ENCODE measurements at regions not wholly inside any gene's neighbourhood (a gene's known extent, or its start where the extent isn't known, plus 50 kb on each side); places are given as distances from the start of the nearest gene placed in this dataset.

DNA sequence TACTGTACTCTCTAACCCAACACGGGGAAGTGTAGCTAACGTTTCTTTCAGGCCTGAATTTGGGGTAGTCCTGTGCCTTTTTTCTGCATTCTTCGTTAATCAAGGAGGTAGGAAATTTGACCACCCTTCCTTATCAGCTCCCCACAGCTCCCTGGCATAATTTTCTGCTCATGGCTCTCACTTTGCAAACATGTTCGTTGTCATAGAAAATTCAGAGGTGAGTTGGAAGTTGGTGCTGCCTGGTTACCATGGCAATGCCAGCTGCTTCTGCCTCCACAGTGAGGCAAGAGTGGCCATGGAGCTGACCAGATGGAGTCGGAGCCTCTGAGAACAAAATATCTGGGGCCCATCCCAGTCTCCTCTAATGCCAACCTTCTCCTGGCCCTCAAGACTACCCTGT, 116.6 kb upstream of the BOD1 start:
- H3K56ac ChIP-seq (ENCODE audit: insufficient read length, low read depth, low read length) = no peak overlapping the region
- H2AFZ ChIP-seq (ENCODE audit: low read length) = no peak overlapping the region
- no peak overlapping the region for H2BK120ac ChIP-seq (ENCODE audit: low read depth, low read length, poor library complexity, severe bottlenecking)

More for the DNA sequence above, 116.6 kb upstream of the BOD1 start:
- H3K4me3 Mint-ChIP-seq = no peak overlapping the region
- Histone ChIP-seq H3K14ac (ENCODE audit: insufficient read depth, low read length) (no peak overlapping the region), H3K4me2 (ENCODE audit: insufficient read depth, insufficient read length, low read length) (no peak overlapping the region), H3K23ac (ENCODE audit: insufficient read length, low read depth, low read length) (no peak overlapping the region), H4K91ac (ENCODE audit: insufficient read length, low read depth, low read length) (no peak overlapping the region), H3K4ac (ENCODE audit: low read depth, low read length) (no peak overlapping the region), H2BK15ac (ENCODE audit: low read depth, low read length) (no peak overlapping the region), H4K8ac (replicated peaks; ENCODE audit: insufficient read length, low read depth, low read length) (no peak overlapping the region), H4K20me1 (ENCODE audit: control insufficient read depth, insufficient read depth, insufficient read length) (no peaks in the 10 kb centered on the region), H3K79me2 (ENCODE audit: insufficient read depth, low read length) (no peaks in the 10 kb centered on the region), H2BK5ac (ENCODE audit: insufficient read length, low read length) (no peak overlapping the region), H2BK12ac (ENCODE audit: insufficient read length, low read depth, low read length) (no peak overlapping the region), H3K27ac (ENCODE audit: insufficient read length, low read depth, low read length) (no peak overlapping the region), H3K9me3 (ENCODE audit: control insufficient read depth, low read depth, low read length) (no peaks in the 10 kb centered on the region), H3K27me3 (ENCODE audit: insufficient read depth, low read length) (no peaks in the 10 kb centered on the region), H3K4me1 (ENCODE audit: insufficient read depth, low read length) (no peaks in the 10 kb centered on the region; the same call in 1 of the 2 replicates), H2AK5ac (ENCODE audit: insufficient read length, low read length) (no peak overlapping the region), H3K23me2 (ENCODE audit: insufficient read length, low read depth, low read length, poor library complexity, severe bottlenecking) (no peaks in the 10 kb centered on the region), H3K18ac (ENCODE audit: insufficient read length, low read depth, low read length) (no peak overlapping the region), H3K79me1 (ENCODE audit: insufficient read depth, low read depth, low read length, poor library complexity, severe bottlenecking) (no peaks in the 10 kb centered on the region), H2BK20ac (ENCODE audit: low read depth, low read length, poor library complexity, severe bottlenecking) (no peak overlapping the region), H3T11ph (ENCODE audit: low read length) (no peak overlapping the region), H4K5ac (ENCODE audit: insufficient read length, low read depth, low read length) (no peak overlapping the region), H3K9ac (ENCODE audit: extremely low read depth, insufficient read length, low read length) (no peak overlapping the region)
- H3K27me3 Mint-ChIP-seq (ENCODE audit: low read depth) = no peaks in the 10 kb centered on the region
- peaks cover 25 to 35% of the 10 kb centered on the region in 2 experiments for H3K4me1 Mint-ChIP-seq
- TF ChIP-seq CTCF (conservative IDR thresholded peaks at IDR 0.05) = no peak
- no peak for DNase-seq
- H3K27ac Mint-ChIP-seq = peak overlapping the region in 1 of 3 experiments; percentile 86; a peak in 2 of 7 replicates
- H3K36me3 Mint-ChIP-seq (ENCODE audit: insufficient read depth in 1 of 3, low read depth in 3 of 3) = peaks cover 0 to 9% (median 3%) of the 10 kb centered on the region in 3 experiments; a peak in 4 of 7 replicates
- no CpG with 5 or more reads among the region's 5 CpGs for WGBS (ENCODE audit: extremely low coverage, insufficient read length, low lambda C conversion rate)
- no peaks in the 10 kb centered on the region for H3K9me3 Mint-ChIP-seq

Data from H9 (cell line).